GM19025 (cell line): ENCODE measurements at regions not wholly inside any gene's neighbourhood (a gene's known extent, or its start where the extent isn't known, plus 50 kb on each side); places are given as distances from the start of the nearest gene placed in this dataset.
"Not testable (repeated sequence)": the region's sequence is repeated elsewhere in the genome, so short reads cannot be mapped to it uniquely, and the experiment has no call there.

Experiments used
- ATAC-seq: cut with Tn5 transposase; IDR thresholded peaks from one replicate; pipeline ENCODE4 v1.9.1; 2021; ENCODE audit warnings: mild to moderate bottlenecking, low read depth, moderate library complexity; ENCODE audit not compliant: unreplicated experiment

DNA sequence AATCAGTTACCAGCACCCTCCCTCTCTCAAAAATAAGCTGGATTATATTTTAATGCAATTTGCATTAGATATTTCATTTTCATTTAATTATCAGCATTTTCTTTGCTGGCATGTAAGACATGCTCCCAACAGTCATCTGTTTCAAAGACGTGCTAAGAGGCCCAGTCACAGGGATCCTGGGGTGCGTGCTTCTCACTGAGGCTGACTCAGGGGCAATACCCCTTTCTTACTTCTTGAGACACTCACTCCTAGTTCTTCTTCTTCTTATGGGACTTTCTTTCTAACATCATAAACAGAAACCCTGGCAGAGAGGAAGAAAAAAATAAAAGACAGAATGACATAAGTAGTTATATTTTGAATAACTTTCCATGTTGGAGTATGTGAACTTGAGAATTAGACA lies 372.1 kb upstream of the MEX3C start:
- ATAC-seq: no peak

DNA sequence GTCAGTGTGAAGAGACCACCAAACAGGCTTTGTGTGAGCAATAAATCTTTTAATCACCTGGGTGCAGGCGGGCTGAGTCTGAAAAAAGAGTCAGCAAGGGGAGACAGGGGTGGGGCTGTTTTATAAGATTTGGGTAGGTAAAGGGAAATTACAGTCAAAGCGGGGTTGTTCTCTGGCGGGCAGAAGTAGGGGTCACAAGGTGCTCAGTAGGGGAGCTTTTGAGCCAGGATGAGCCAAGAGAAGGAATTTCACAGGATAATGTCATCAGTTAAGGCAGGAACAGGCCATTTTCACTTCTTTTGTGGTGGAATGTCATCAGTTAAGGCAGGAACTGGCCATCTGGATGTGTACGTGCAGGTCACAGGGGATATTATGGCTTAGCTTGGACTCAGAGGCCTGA lies 372.6 kb upstream of the MEX3C start:
- ATAC-seq: not testable (repeated sequence)

DNA sequence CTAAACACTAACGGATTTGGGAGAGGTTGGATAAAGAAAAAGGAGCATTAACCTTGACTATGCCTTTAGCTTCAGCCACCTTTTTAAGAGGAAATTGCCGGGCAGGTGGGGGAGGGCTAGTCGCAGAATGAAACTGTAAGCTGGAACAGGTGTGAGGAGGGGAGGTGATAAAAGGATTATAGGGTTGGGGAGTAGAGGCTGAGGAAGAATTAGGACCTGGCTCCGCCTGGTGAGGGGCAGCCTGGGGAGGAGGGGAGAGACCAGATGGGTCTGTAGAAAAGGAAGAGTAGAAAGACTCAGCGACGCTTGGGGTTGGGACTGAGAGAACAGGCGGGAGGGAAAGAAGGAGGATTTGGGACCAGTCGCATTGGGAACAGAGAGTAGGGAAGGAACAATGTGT lies 376.4 kb upstream of the MEX3C start:
- not testable (repeated sequence) for ATAC-seq

DNA sequence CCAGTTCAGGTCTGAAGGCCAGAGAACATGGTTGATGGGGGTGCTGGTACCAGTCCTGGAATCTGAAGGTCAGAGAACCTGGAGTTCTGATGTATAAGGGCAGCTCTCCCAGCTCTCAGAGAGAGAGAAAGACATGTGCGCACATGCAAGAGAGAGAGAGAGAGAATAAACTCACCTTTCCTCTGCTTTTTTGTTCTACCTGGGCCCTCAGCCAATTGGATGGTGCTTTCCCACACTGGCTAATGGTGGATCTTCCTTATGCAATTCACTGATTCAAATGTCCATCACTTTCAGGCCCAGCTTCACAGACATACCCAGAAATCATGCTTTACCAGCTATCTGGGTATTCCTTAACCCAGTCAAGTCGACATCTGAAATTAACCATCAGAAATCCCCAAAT lies 377.7 kb upstream of the MEX3C start:
- no peak for ATAC-seq

DNA sequence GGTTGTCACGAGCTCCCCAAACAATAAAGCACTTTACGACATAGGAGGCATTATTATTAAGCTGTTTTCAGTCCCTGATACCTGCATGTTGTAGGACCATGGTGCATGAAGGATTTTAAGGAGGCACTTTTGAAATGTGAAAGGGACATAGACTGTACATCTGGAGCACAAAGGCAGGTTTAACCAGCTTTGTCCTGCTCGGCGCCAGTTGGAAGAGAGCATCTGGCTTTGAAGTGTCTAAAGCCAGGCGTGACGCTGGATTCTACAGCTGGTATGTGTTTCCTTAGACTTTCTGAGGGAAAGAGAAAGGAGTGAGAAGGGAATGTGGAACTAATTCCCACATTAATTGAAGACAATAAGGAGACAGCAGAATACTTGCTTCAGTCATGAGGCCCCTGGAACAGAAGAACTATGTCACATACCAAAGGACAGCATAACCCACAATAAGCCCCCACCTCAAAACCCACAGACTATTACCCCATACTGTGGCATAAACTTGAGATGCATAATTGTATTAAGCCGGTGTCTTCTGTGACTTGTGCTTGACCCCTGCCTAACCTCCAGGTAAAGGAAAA lies 381.0 kb upstream of the MEX3C start:
- ATAC-seq: no peak

DNA sequence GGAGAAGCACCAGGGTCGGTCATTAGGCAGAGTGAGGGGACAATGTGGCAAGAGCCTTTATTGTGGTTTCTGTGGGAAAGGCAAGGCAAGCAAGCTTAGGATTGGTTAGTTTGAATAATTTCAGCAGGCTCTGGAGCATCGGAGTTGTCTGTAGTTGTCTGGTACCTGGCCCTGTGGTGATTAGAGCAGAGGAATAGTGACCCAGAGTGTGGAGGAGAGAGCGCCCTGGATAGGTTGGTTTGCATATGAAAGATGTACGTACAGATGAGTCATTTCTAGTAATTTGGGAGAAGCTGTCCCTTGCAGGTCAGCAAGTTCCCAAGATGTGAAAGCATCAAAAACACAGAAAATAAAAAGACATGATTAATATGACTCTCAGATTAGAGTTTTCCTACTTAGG lies 383.1 kb upstream of the MEX3C start:
- ATAC-seq: no peak

DNA sequence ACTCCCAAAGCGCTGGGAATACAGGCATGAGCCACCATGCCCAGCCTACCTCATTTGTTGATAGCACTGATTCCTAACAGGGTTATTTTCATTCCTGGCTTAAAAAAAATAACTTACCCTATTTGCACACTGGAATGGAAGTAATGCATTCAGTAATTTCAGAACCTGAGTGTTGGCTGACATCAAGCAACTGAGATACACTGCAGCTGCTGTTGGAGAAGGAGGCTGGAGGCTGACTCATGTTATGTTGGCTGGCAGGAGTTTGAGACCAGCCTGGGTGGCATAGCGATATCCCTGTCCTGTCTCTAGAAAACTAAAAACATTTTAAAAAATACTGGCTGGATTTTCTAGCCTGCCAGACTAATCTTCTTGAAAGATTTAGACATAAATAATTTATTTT lies 385.1 kb upstream of the MEX3C start:
- ATAC-seq: no peak

DNA sequence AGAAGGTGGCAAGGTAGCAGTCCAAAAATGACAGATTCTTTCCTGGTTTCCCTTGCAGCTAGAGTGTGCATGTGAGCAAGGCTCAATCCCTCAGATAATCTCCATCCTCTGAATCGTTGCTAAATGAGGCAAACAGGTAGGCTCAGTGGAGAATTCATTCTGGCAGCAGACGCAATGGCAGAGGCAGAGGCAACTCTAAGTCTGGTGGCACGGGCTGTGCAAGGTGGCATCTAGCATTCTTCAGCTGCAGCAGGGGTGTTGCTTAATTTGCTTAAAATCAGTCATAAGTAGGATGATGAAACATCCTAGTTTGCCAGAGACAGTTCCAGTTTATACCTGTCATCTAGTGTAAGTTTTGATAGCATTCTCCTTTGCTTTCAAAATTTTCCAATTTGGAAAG lies 391.1 kb upstream of the MEX3C start:
- ATAC-seq: no peak

DNA sequence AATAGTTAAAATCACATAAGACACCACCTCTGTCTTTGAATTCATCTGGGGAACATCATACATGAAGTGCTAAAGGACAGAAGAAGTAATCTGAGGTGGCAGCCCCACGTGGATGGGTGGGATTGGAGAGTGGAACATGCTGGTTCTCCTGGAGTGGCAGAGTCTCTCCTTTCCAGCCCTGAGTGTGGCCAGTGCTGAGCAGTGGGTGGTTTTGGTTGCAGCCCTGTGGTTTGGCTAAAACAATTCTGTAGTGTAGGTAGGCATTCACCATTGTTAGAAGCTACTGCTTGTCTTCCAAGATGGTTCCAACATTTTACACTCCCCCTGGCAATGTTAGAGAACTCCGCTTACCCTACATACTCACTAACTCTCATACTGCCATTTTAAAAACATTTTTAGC lies 396.4 kb upstream of the MEX3C start:
- ATAC-seq: no peak

DNA sequence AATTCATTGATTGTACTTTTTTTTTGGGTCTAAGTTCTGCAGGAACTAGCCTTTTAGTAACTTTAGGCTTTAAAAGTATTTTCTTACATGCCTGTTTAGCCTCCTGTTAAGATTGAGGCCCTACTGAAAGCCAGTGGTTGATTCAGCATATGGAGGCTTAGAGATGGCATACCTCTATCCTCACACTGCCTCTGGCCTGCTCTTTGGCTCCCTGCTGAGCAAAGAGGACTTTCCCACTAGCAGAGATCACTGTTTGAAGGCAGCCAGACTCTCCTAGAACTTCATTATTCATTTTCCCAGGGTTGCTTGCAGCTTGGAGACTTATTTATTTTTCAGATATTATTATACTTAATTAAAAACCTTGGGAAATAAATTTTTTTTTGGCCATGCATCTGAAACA lies 405.6 kb upstream of the MEX3C start:
- ATAC-seq: no peak

DNA sequence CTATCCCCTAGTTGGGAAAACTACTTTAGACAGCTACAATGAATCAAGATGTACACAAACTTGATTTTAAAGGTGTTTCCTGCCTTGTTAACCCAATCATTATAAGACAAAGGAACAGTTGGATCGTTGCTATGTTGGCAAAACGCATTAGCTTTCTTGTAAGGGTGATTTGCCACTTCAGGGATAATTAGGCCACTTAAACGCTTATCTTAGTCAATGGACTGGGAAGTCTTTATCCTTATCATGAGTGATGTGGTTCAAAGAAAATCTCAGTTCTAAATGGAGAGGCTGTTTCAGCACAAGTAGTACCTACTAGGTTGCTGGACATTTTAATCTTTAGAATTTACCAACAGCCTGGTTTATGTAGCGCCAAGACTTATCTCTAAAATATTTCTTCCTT lies 406.1 kb upstream of the MEX3C start:
- no peak for ATAC-seq

DNA sequence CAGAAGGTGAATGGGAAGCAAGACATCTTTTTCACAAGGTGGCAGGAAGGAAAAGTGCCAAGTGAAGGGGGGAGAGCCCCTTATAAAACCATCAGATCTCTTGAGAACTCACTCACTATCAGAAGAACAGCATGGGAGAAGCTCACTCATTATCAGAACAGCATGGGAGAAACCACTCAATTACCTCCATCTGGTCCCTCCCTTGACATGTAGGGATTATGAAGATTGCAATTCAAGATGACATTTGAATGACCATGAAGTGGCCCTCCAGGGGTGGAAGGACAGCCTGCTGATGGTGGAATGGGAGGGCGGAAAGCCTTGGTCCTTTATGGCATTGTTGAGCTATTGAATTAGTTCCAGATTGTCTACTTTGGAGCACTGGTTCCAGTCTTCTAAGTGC lies 413.0 kb upstream of the MEX3C start:
- ATAC-seq: no peak

DNA sequence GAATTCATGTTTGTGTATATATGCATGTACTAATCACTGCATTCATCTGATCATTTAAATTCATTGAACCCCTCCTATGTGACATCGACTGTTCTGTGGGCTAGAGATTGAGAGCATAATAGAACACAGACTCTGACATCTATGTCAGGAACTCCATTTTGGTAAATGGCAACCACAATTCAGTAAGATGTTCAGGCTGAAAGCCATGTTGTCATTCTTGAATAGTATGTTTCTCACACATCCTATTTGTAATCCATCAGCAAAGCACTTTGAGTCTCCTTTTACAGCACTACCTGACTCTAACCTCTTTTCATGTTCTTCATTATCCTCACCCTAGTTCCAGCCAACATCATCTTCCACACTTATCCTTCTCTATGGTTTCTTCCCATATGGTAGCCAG lies 413.8 kb upstream of the MEX3C start:
- no peak for ATAC-seq

DNA sequence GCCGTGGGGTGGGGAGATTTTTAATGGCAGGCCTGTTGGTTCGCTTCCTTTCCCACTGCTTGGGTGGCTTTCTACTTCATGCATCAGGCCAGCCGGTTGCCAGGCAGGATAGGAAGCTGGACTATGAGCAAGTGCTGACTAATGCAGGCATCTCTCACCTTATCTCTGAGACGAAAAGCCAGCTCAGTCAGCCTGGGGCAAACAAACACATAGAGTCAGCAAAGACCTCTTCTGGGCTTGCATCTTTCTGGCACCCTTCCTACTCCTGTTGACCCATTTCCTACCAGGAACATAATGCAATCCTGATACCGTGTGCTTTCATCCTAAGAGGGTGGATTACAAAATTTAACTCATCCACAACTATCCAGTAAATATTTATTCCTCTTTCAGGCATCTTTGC lies 416.6 kb upstream of the MEX3C start:
- ATAC-seq: no peak

DNA sequence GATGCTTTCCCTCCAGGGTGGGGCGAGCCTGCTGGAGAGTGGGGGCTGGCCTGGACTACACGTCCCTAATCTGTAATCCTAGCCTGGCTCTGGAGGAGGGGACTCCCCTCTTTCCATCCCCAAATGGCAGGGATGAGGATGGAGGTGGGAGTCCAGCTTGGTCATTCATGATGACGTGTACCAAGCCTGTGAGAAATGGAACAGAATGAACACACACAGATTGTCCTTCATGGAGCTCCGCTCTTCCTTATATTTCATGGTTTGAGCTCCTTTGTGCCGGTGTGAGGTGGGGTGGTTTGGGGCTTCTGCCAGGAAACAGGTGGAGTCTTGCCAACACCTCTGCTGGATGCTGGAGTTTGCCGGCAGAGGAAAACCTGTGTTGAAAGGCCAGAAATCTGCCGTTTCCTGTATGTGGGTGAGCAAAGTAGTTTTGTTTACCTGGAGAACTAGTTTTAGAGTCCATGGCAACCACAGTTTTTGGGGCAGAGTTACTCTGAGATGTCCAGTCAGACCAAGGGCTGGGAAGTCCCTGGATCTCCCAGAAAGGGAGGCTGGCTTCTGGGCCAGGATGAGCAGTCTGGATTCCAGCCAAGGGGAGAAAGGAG lies 417.6 kb upstream of the MEX3C start:
- ATAC-seq: no peak

DNA sequence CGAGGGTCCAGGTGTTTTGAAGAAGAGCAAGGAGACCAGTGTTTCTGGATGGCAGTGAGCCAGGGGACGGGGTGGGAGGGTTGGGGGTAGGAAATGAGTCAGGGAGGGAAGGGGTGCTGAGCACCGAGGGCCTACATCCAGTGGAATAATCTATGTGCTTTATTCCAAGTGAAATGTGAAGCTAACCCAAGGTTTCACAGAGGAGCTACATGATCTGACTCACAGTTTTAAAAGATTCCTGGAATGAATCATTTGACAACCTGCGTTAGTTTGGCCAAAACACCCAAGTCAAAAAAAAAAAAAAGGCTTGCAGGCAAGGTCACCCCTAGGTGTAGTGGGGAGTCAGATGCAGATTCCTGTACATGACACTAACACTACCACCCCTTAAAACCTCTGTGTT lies 419.7 kb upstream of the MEX3C start:
- no peak for ATAC-seq

DNA sequence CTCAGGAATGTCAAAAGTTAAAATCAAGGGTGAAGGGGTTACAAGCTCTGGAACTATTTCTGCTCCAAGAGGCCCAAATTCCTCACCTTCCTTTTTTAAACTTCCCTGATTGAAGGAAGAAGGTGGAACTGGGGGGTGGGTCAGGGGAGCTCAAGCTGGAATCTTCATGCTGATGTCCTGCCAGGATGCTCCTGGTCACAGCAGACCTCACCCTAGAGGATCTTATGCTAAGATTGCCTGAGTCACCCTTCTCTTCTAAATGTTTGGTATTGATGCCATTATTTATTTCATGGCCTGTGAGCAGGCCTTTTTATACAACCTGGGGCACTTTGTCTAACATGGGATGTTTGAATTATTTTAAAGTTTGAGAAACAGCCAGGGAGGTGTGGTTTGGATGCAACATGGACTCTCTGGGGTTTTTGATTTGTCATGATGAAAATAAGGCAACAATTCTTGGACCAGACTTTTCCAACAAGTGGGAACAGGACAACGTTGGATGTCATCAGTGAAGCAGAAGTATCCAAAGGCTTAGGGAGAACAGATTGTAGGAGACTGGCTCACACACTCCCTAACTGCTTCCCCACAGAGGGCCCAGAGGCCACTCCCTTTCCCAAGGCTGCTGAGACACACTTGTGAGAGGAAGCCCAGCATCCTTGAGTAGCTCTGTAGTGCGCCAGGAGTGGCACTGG lies 420.2 kb upstream of the MEX3C start:
- no peak for ATAC-seq

DNA sequence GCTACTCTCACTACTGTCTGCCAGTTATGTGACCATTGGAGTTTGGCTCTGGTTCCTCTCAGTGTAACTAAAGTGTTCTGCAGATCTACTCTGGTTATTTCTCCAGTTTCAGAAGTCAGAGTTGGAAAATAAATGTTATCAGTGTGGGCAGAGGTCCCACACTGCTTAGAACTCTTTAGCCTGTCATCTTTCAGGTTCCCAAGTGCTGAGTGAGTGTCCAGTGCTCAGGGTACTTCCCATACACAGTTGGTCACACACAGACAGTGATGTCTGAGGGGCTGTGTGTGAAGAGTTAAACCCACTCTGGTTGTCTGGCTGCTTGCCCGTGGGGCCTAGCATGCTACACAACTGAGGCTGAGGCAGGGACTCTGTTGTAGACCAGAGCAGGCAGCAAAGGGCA lies 421.8 kb upstream of the MEX3C start:
- ATAC-seq: no peak

DNA sequence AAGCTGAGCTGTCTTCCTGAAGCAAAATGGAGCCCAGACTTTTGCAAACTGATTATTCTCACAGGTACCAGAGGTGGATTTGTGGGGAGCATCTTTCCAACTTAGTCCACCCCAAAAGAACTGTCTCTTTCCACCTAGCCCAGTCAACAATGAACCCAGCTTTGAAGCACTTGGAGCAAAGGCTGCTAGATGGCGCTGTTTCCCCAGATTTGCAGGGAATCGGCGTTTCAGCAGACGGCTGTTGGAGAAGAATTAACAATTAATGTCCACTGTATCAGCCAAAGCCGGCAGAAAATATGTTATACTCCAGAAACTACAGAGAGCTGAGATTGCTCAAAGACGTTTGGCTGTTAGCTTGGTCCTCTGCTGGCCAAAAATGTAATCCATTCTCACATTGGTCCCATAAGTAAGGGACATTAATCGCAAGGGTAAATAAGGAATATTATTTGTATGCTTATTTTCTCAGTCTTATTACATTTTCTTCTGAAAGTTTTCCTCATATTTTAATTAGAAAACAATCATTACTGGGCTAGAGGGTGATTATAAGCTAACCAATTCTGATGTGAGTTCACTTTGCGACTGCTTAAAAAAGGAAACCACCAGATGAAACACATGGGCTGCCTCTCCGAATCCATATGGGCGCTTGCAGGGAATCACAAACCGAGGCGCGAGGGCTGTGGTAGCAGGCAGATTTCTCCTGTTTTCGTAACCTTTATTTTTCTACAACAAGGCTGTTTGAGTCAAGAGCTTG lies 423.8 kb upstream of the MEX3C start:
- no peak for ATAC-seq

DNA sequence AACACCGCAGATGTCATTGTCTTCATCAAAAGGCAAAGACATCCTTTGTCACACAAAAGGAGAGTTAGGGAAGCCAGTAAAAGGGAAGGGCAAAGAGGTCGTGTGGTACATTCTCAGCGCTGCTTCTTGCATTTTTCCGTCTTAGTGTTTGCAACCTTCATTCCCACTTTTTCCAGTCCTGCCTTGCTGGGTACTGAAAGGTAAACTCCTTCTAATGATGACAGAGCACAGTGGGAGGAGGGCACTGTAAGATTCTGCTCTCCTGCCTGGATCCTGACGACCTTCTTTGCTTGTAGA lies 424.3 kb upstream of the MEX3C start:
- no peak for ATAC-seq

DNA sequence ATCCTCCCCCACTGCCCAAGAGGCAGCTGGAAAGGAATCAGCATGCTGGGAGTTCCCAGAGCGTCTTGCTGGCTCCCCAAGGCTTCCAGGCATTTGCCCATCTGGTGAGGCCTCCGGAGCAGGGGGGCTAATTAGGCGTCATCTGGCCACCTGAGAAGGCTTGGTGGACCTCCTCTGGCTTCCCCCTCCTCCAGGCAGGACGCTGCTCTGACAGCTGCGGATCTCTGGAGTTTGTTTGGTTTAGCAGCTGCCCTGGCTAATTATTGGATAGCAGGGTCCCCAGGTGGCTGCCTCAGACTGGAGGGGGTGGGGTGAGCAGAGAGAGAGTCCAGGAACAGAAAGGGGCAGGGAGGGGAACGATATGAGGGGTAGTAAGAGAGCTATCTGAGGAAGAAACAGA lies 425.2 kb upstream of the MEX3C start:
- no peak for ATAC-seq

DNA sequence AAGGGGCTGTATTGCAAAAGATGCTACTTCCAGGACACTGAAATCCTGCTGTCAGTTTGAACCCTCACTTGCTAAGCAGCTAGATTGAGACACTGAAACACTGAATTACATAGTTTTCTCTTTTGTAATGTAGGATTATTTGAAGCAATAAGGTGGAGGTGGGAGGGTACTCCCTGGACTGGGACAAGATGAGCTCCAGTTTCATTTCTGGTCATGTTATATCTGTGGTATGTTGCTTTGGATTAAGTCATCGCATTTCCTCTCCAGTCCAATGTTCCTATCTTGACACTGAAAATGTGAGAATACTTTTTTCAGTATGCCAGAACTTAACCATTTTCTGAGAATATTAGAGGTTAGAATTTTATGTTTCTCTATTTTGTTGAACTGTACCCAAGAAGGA lies 426.2 kb upstream of the MEX3C start:
- no peak for ATAC-seq
